Activated naive CD8-positive, alpha-beta T cell treated with anti-CD3 and anti-CD28 coated beads for 36 hours (primary cell): ENCODE measurements at regions not wholly inside any gene's neighbourhood (a gene's known extent, or its start where the extent isn't known, plus 50 kb on each side); places are given as distances from the start of the nearest gene placed in this dataset.

Experiments
- DNase-seq: peaks from one replicate; pipeline ENCODE4 v3.0.0; 2021
- H3K27ac Mint-ChIP-seq: one replicate; pipeline ENCODE4 v1.8.0; 2022; ENCODE audit warnings: mild to moderate bottlenecking, moderate library complexity, mixed read lengths
- H3K27me3 Mint-ChIP-seq: one replicate; pipeline ENCODE4 v1.8.0; 2022; ENCODE audit warnings: mild to moderate bottlenecking, mixed read lengths
- H3K36me3 Mint-ChIP-seq: one replicate; pipeline ENCODE4 v1.8.0; 2021; ENCODE audit warnings: mild to moderate bottlenecking, mixed read lengths
- H3K4me1 Mint-ChIP-seq: one replicate; pipeline ENCODE4 v1.8.0; 2021; ENCODE audit warnings: mixed read lengths
- H3K4me3 Mint-ChIP-seq: one replicate; pipeline ENCODE4 v1.8.0; 2022; ENCODE audit warnings: mild to moderate bottlenecking, moderate library complexity, mixed read lengths
- H3K9me3 Mint-ChIP-seq: one replicate; pipeline ENCODE4 v1.8.0; 2022; ENCODE audit warnings: mixed read lengths

DNA sequence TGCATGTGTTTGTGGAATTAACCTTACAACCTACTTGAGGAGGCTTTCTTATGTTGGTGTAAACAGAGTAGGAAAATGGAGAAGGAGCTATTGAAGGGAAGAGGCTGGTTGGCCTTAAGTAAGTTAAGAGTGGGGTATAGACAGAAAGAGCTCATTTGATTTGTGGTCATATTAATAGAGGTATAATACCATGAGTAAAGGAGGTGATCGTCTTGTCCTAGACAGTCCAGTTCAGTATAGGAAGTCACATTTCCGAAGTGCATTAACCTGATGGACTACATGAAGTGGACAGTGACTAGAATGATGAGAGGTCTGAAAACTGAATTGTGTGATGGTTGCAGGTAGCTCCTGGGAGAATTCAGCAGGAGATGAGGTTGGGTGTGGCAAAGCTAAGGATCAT lies 215.4 kb upstream of the ZC3H12A start:
- Mint-ChIP-seq H3K36me3 (no peaks in the 10 kb centered on the region), H3K4me3 (no peak overlapping the region), H3K4me1 (no peaks in the 10 kb centered on the region), H3K27ac (no peak overlapping the region), H3K9me3 (no peaks in the 10 kb centered on the region), H3K27me3 (peaks cover 41% of the 10 kb centered on the region)
- DNase-seq: no peak

DNA sequence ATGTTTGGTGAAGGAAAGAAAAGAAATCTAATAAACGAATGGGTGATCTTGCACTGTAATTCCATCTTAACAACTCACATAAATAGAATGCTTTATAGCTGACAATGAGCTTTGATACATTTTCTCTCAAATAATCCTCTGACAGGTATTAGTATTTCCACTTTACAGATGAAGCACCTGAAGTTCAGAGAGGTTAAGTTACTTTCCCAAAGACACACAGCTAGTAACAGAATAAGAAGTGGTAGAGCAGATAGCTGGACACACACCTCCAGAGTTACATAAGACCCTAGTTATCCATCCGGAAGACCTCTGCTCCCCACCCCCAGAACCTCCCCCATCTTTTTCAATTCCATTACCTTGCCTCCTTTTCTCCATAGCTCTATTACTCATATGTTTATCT lies 213.3 kb upstream of the ZC3H12A start:
- H3K27ac Mint-ChIP-seq: no peak overlapping the region
- H3K4me3 Mint-ChIP-seq: no peak overlapping the region
- H3K27me3 Mint-ChIP-seq: peaks cover 26% of the 10 kb centered on the region
- H3K36me3 Mint-ChIP-seq: no peaks in the 10 kb centered on the region
- H3K9me3 Mint-ChIP-seq: no peaks in the 10 kb centered on the region
- no peak for DNase-seq
- H3K4me1 Mint-ChIP-seq: no peaks in the 10 kb centered on the region

DNA sequence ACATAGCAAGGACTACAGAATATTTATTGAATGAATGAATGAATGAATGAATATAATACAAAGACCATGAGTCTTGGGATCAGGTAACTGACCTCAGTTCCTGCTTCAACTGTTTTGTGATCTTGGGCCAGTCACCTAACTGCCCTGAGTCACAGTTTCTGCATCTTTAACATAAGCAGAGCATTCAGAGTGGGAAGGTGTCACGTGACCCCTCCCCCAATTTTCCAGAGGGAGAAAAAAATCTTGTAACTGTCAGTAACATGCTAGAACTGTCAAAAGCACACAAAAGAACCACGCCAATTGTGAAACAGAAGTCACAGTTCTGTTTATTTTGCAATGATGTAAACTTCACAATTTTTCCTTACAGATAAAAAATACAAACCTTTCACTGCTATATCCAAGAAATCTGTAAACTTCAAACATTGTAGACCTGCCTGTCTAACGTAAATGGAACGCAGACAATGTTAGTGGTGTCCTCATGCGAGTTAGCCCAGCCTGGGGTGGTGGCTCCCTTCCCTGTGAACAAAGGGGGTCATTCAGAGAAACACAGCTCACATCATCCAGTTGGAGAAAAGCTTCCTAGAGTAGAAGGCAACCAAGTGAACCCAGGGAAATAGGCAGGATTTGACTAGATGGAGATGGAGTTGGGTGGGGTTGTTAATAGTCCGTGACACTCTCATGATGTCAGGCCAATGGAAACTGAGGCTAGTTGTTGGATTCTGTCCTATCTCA lies 211.8 kb upstream of the ZC3H12A start:
- no peaks in the 10 kb centered on the region for H3K9me3 Mint-ChIP-seq
- H3K36me3 Mint-ChIP-seq: no peaks in the 10 kb centered on the region
- H3K27me3 Mint-ChIP-seq: peaks cover 17% of the 10 kb centered on the region
- no peaks in the 10 kb centered on the region for H3K4me1 Mint-ChIP-seq
- DNase-seq: no peak
- no peak overlapping the region for H3K27ac Mint-ChIP-seq
- no peak overlapping the region for H3K4me3 Mint-ChIP-seq

DNA sequence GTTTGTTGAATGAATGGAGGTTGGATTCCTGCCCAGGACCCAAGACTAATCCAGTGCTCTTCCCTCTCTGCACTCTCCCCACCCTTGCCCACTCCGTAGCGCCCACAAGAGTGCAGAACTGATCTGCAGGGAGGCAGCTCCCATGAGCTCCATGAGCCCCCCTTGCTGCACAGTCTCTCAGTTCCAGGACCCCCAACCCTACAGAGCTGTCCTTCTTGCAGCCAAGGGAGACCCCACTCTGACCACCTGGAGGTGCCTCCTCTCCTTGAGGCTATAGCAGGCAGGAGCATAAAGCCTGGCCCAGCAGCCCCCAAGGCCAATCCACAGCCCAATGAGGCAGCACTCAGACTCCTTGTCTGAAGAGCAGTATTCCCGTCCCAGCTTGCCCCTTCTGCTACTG lies 209.2 kb upstream of the ZC3H12A start:
- DNase-seq: no peak
- no peak overlapping the region for H3K27ac Mint-ChIP-seq
- no peak overlapping the region for H3K4me3 Mint-ChIP-seq
- H3K4me1 Mint-ChIP-seq: no peaks in the 10 kb centered on the region
- no peaks in the 10 kb centered on the region for H3K36me3 Mint-ChIP-seq
- H3K9me3 Mint-ChIP-seq: no peaks in the 10 kb centered on the region
- H3K27me3 Mint-ChIP-seq: peaks cover 14% of the 10 kb centered on the region

DNA sequence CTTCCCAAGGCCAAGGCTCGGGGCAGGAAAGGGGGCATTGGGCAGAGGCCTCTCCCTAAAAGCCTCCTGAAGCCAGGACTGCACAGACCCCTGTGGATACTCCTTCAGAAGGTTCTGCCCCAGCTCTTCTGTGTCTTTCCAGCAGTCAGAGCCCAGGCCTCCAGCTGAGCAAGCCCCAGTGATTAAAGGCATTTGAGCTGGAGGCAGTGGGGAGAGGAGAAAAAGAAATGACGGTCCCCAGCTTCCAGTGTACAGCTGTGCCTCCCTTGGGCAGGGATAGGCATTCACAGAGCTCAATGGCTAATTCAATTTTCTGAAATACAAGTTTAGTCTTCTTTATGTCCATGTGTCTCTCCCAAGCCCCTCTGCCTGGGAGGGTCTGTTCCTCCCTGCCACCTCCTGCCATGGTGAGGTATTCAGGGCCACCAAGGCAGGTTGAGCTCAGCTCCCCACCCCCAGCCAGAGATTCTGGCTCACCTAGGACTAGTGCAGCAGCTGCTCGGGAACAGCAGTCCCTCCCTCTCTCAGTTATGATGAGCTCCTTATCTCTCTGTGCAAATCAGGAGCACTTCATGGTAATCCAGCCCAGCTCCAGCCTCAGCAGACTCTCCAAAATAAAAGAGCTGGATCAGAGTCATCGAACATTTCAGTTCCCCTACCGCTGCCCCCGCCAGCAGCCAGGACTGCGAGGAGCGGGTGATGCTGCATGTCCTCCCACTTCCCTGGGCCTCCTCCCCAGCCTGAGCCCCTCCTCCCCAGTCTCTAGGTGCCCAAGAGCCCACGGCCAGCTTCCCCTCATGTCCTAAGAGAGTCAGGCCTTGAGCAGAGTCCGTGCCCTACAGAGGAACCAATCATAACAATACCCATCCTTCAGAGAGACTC lies 208.4 kb upstream of the ZC3H12A start:
- no peaks in the 10 kb centered on the region for H3K9me3 Mint-ChIP-seq
- peaks cover 14% of the 10 kb centered on the region for H3K27me3 Mint-ChIP-seq
- H3K4me3 Mint-ChIP-seq: no peak overlapping the region
- H3K36me3 Mint-ChIP-seq: no peaks in the 10 kb centered on the region
- no peaks in the 10 kb centered on the region for H3K4me1 Mint-ChIP-seq
- H3K27ac Mint-ChIP-seq: no peak overlapping the region
- DNase-seq: no peak

DNA sequence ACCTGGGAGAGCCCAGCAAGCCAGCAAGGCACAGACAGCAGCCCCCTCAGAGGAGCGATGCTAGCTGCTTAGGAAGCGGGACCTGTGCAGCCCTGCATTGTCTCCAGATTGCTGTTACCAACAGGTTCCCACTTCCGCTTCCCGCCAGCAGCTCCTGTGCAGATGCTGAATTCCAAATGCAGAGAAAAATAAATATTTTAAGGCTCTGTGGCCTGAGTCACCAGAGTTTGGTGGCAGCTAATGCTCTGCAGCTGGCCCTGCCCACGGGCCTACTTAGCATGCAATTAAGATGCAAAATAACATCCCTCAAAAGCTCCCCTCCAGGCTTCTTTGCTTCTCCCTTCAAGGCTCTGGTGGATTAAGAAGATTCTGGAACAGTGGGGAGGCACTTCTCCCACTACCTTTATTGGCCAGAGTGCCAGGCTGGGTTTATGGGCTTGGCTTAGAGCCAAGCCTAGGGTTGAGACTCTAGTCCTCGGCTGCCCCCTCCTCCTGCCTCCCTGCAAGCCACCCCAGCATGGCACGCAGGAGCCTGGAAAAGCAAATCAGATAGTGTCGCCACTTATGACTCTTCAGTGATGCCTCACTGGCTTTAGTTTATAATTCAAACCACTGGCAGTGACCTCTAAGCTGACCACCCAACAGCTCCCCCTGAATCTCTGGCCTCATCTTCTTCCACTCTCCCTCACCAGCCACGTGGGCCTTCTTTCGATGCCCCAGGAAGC lies 207.1 kb upstream of the ZC3H12A start:
- Mint-ChIP-seq H3K4me3 (no peak overlapping the region), H3K27me3 (peaks cover 9% of the 10 kb centered on the region), H3K4me1 (no peaks in the 10 kb centered on the region), H3K36me3 (no peaks in the 10 kb centered on the region), H3K9me3 (no peaks in the 10 kb centered on the region), H3K27ac (no peak overlapping the region)
- DNase-seq: no peak

DNA sequence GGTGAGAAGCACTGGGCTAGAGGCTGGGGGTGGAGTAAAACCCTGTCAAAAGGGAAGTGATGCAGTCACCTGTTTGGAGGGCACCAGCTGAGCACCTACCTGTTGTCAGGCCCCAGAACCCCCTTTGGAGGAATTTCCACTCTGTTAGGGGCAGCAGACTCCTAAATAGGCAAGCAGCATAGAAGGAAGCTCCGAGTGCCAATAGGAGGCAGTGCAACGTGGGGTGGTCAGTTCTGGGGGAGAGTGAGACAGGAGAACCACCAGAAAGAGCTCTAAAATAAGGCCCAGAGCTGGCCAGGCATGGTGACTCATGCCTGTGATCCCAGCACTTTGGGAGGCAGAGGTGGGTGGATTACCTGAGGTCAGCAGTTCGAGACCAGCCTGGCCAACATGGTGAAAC lies 203.7 kb upstream of the ZC3H12A start:
- Mint-ChIP-seq H3K27ac (no peak overlapping the region), H3K4me3 (no peak overlapping the region), H3K36me3 (no peaks in the 10 kb centered on the region), H3K9me3 (no peaks in the 10 kb centered on the region), H3K27me3 (peaks cover 10% of the 10 kb centered on the region), H3K4me1 (no peaks in the 10 kb centered on the region)
- DNase-seq: no peak

DNA sequence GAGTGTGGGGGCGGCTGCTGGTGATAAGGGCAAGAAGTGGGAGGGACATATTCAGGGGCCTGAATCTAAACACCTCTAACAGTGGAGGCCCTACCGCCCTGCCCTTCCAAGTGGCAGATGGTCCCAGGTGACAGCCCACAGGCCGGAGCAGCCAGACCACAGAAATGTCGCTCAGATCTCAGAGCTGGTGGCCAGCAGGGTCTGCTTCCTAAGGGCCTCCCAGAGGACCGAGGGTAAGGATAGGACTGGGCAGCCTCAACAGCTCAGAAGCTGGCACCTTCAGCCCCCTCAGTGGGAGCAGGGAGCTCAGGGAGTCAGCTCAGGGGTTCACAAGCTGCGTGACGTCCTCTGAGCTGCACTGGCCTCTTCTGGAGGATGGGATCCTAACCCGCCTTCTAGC lies 201.8 kb upstream of the ZC3H12A start:
- no peaks in the 10 kb centered on the region for H3K36me3 Mint-ChIP-seq
- no peaks in the 10 kb centered on the region for H3K9me3 Mint-ChIP-seq
- H3K4me3 Mint-ChIP-seq: no peak overlapping the region
- H3K27me3 Mint-ChIP-seq: peaks cover 6% of the 10 kb centered on the region
- no peak overlapping the region for H3K27ac Mint-ChIP-seq
- no peak for DNase-seq
- no peaks in the 10 kb centered on the region for H3K4me1 Mint-ChIP-seq

DNA sequence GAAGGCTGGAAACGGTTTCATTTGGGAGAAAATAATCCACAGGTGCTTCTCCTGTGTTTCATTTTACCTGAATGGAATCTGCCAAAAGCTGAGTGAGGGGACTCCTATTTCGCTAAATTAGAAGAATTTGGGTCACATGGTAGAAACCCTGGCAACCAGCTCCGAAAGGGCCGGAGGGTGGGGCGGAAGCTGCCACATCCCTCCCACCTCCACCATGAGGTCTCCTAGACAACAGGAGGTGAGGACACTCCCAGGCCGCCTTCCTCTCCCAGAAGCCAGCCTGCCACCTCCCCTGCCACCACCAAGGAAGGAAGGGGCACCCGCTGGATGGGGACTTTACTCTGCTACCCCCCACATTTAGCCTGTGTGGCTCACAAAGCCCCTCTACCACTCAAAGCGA lies 199.9 kb upstream of the ZC3H12A start:
- no peaks in the 10 kb centered on the region for H3K36me3 Mint-ChIP-seq
- H3K27ac Mint-ChIP-seq: no peak overlapping the region
- no peaks in the 10 kb centered on the region for H3K9me3 Mint-ChIP-seq
- DNase-seq: no peak
- H3K27me3 Mint-ChIP-seq: peaks cover 12% of the 10 kb centered on the region
- H3K4me1 Mint-ChIP-seq: no peaks in the 10 kb centered on the region
- no peak overlapping the region for H3K4me3 Mint-ChIP-seq

DNA sequence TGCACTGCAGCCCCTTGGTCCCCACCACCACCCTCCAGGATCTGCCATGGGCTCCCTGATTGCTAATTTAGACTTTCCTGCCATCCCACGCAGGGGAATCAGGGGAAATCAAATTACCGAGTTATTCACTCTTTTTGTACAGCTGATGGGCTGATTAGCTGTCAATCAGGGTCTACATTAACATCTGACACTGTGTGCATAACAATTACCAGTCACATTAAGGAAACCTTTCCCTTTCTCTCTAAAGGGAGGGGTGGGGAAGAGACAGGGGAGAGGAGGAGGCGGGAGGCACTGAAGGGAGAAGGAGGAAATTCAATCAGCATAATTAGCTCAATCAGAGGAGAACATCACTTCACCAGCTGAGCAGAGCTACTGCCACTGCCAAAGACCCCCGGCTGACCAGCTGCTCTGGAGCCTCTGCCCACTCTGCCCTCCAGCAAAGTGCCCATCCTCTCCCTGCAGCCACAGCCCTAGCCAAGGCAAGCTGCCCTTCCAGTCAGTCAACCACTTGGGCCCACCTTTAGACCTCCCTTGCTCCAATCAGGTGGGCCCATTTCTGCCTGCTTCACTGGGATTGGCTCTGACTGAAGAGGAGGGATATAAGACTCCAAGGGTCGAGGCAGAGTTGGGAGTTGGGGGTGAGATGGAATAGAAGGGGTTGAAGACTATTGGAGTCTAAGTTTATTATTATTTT lies 199.3 kb upstream of the ZC3H12A start:
- Mint-ChIP-seq H3K27me3 (peaks cover 18% of the 10 kb centered on the region), H3K4me3 (no peak overlapping the region), H3K27ac (no peak overlapping the region), H3K9me3 (peaks cover 5% of the 10 kb centered on the region), H3K36me3 (no peaks in the 10 kb centered on the region), H3K4me1 (no peaks in the 10 kb centered on the region)
- DNase-seq: no peak

DNA sequence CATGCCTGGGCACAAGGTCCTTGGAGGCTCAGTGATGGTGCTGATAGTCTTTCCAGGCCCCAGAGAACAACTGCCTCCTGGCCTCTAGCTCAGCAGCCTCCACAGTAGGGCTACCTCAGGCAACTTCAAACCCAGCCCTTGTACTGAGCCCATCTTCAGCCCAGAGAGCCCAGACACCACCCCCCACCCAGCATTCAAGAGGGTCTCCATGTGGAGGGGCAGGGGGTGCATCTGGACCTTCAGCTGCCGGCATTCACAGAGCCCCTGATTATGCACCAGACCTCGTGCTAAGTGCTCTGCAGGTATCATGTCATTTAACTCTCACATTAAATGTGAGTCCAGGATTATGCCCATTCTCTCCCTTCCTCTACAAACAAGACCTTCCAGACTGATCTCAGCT lies 197.0 kb upstream of the ZC3H12A start:
- no peak for DNase-seq
- Mint-ChIP-seq H3K9me3 (peaks cover 8% of the 10 kb centered on the region), H3K27me3 (peaks cover 25% of the 10 kb centered on the region), H3K27ac (no peak overlapping the region), H3K4me3 (no peak overlapping the region), H3K4me1 (no peaks in the 10 kb centered on the region), H3K36me3 (no peaks in the 10 kb centered on the region)

DNA sequence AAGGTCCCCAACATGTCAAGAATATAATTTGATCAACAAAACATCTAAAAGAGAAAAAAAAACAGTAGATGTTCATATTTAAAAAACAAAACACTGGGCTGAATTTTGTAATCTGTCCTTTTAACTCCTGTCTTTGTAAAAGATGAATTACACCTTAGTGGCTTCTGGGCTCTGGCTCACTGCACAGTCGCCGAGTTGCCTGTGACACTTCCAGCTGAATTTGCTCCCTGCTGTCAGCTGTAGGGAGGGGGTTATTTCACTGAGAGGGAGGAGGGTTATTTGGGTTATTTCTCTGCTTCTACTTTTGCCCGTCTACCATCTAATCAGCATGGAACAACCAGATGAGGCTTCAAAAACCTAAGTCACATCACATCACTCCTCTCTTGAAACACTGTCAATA lies 193.0 kb upstream of the ZC3H12A start:
- Mint-ChIP-seq H3K4me3 (no peak overlapping the region), H3K4me1 (no peaks in the 10 kb centered on the region), H3K27me3 (peaks cover 25% of the 10 kb centered on the region), H3K36me3 (no peaks in the 10 kb centered on the region), H3K27ac (no peak overlapping the region), H3K9me3 (peaks cover 8% of the 10 kb centered on the region)
- no peak for DNase-seq

DNA sequence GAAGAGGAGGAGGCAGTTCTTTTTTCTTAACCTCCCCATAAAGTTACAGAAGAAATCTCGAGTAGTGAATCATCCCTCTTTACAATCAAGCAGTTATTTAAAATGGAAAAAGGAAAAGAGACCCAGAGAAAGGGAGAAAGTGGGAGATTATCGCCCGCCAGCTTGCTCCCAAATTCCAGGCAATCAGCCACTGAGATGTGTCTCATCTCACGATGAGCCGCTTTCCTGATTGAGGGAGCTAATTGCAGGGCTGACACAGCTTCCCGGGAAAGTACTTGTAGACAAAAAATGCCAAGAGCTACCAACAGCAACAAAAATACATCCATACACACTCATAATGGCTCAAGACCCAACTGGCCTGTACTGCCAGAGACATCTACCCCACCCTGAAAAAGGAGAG lies 191.6 kb upstream of the ZC3H12A start:
- no peaks in the 10 kb centered on the region for H3K4me1 Mint-ChIP-seq
- DNase-seq: no peak
- H3K36me3 Mint-ChIP-seq: no peaks in the 10 kb centered on the region
- H3K27me3 Mint-ChIP-seq: peaks cover 25% of the 10 kb centered on the region
- no peak overlapping the region for H3K27ac Mint-ChIP-seq
- H3K9me3 Mint-ChIP-seq: peaks cover 8% of the 10 kb centered on the region
- no peak overlapping the region for H3K4me3 Mint-ChIP-seq

DNA sequence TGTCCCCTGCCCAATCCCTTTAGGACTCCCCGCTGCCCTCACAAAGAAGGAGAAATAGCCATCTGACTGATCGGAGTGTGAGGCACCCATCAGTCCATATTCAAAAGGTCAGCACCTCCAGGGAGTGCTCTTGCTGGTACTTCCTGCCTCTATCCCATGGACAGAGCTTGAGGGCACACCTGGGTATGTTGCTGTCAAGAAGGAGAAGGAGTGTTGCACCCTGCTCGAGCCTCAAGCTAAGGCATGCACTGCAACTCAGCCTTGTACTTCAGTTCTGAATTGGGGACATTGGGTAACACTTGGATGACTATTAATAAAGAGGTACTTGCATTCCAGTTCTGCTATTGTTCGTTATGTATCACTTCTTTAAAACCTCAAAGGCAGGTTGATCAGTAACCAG lies 190.3 kb upstream of the ZC3H12A start:
- DNase-seq: no peak
- no peaks in the 10 kb centered on the region for H3K36me3 Mint-ChIP-seq
- H3K9me3 Mint-ChIP-seq: peaks cover 8% of the 10 kb centered on the region
- peaks cover 18% of the 10 kb centered on the region for H3K27me3 Mint-ChIP-seq
- no peak overlapping the region for H3K27ac Mint-ChIP-seq
- H3K4me3 Mint-ChIP-seq: no peak overlapping the region
- H3K4me1 Mint-ChIP-seq: peaks cover 2% of the 10 kb centered on the region

DNA sequence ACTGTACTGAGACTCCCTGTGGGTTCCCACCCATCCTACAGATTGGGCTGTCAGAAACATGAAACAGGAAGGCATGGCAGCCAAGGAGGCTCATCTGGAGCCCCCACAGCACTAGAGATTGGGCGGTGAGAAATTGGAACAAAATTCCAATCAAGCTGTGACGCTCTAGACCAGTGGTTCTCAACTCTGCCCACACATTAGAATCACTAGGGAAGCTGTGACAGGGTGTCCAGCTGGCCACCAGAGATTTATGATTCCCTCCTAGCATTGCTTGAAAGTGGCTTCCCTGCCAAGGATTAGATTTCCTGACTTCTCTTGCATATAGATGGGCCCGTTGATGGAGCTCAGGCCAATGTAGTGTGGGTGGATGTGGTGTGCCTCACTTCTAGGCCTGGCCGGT lies 187.5 kb upstream of the ZC3H12A start:
- no peak for DNase-seq
- H3K4me1 Mint-ChIP-seq: peaks cover 2% of the 10 kb centered on the region

More for the DNA sequence above, 187.5 kb upstream of the ZC3H12A start:
- no peaks in the 10 kb centered on the region for H3K36me3 Mint-ChIP-seq
- no peak overlapping the region for H3K27ac Mint-ChIP-seq
- peaks cover 7% of the 10 kb centered on the region for H3K27me3 Mint-ChIP-seq
- no peaks in the 10 kb centered on the region for H3K9me3 Mint-ChIP-seq
- no peak overlapping the region for H3K4me3 Mint-ChIP-seq
